Lower leg skin (tissue), 3 donors: ENCODE measurements at regions not wholly inside any gene's neighbourhood (a gene's known extent, or its start where the extent isn't known, plus 50 kb on each side); places are given as distances from the start of the nearest gene placed in this dataset.

ENCODE experiments used
- CTCF ChIP-seq, 3 donors: fragments of 450-650 bp; IDR thresholded peaks; one replicate each; pipeline ENCODE4 v1.5.1; 2016; ENCODE audit warnings: antibody characterized with exemption in 3 of 3, mild to moderate bottlenecking in 3 of 3, moderate library complexity in 2 of 3
- POLR2A ChIP-seq, 2 donors: fragments of 450-650 bp; IDR thresholded peaks; one replicate each; pipeline ENCODE4 v1.6.1; 2016 to 2017; ENCODE audit warnings: antibody characterized with exemption in 2 of 2, mild to moderate bottlenecking in 1 of 2, moderate library complexity in 1 of 2

- TF ChIP-seq CTCF (IDR thresholded peaks at IDR 0.05) (no peak), POLR2A (IDR thresholded peaks at IDR 0.05) (no peak)
Observed at GRCh38 chr21:18899261-18899660, 495.7 kb upstream of the TMPRSS15 start.
